Activated CD4-positive, alpha-beta T cell treated with anti-CD3 and anti-CD28 coated beads, Interleukin-10, Interleukin-2, amounts not matched to agents 100 ng/mL and 50 ng/mL, durations not matched to agents 16 hours and 8 hours (primary cell): ENCODE measurements at regions not wholly inside any gene's neighbourhood (a gene's known extent, or its start where the extent isn't known, plus 50 kb on each side); places are given as distances from the start of the nearest gene placed in this dataset.

Source experiments
- DNase-seq: peaks from one replicate; pipeline ENCODE4 v3.0.0-alpha.2; 2020

GRCh38 chr6:95784019-95784418 is 206.7 kb downstream of the MANEA start:
- DNase-seq: no peak

- no peak for DNase-seq
Measured at GRCh38 chr6:95784869-95785268, 207.5 kb downstream of the MANEA start.

- no peak for DNase-seq
Measured at GRCh38 chr6:95785785-95786184, 208.4 kb downstream of the MANEA start.

GRCh38 chr6:95786802-95787201 is 209.5 kb downstream of the MANEA start:
- DNase-seq: no peak

GRCh38 chr6:95790787-95791186 is 213.5 kb downstream of the MANEA start:
- no peak for DNase-seq

GRCh38 chr6:95794749-95795148 is 217.4 kb downstream of the MANEA start:
- DNase-seq: no peak

GRCh38 chr6:95795927-95796326 is 218.6 kb downstream of the MANEA start:
- no peak for DNase-seq

GRCh38 chr6:95797054-95797453 is 218.7 kb upstream of the FUT9 start:
- DNase-seq: no peak

- DNase-seq: no peak
Measured at GRCh38 chr6:95802978-95803377, 212.8 kb upstream of the FUT9 start.

GRCh38 chr6:95803889-95804288 is 211.9 kb upstream of the FUT9 start:
- DNase-seq: no peak

GRCh38 chr6:95804847-95805541 is 210.8 kb upstream of the FUT9 start:
- DNase-seq: peak; percentile 50

- DNase-seq: peak; percentile 28
Measured at GRCh38 chr6:95805699-95806098, 210.1 kb upstream of the FUT9 start.

- no peak for DNase-seq
Measured at GRCh38 chr6:95815389-95816056, 200.3 kb upstream of the FUT9 start.

GRCh38 chr6:95819461-95819860 is 196.3 kb upstream of the FUT9 start:
- DNase-seq: no peak

- DNase-seq: no peak
Measured at GRCh38 chr6:95819939-95820338, 195.8 kb upstream of the FUT9 start.

- DNase-seq: no peak
Measured at GRCh38 chr6:95830859-95831557, 184.8 kb upstream of the FUT9 start.

- DNase-seq: no peak
Measured at GRCh38 chr6:95837890-95838289, 177.9 kb upstream of the FUT9 start.

GRCh38 chr6:95841560-95841959 is 174.2 kb upstream of the FUT9 start:
- no peak for DNase-seq

GRCh38 chr6:95846652-95847051 is 169.1 kb upstream of the FUT9 start:
- no peak for DNase-seq

- no peak for DNase-seq
Measured at GRCh38 chr6:95847061-95847460, 168.7 kb upstream of the FUT9 start.

GRCh38 chr6:95848717-95849116 is 167.1 kb upstream of the FUT9 start:
- DNase-seq: no peak

- DNase-seq: no peak
Measured at GRCh38 chr6:95856876-95857364, 158.9 kb upstream of the FUT9 start.

- DNase-seq: no peak
Measured at GRCh38 chr6:95865857-95866256, 149.9 kb upstream of the FUT9 start.

- peak; percentile 2 for DNase-seq
Measured at GRCh38 chr6:95866732-95867131, 149.0 kb upstream of the FUT9 start.
